HG03575 (cell line): ENCODE measurements at regions not wholly inside any gene's neighbourhood (a gene's known extent, or its start where the extent isn't known, plus 50 kb on each side); places are given as distances from the start of the nearest gene placed in this dataset.
"Not testable (repeated sequence)": the region's sequence is repeated elsewhere in the genome, so short reads cannot be mapped to it uniquely, and the experiment has no call there.

ENCODE experiments used
- ATAC-seq: cut with Tn5 transposase; IDR thresholded peaks from one replicate; pipeline ENCODE4 v1.9.1; 2021; ENCODE audit not compliant: unreplicated experiment, insufficient number of reproducible peaks, low FRiP score; ENCODE audit errors: extremely low read depth

DNA sequence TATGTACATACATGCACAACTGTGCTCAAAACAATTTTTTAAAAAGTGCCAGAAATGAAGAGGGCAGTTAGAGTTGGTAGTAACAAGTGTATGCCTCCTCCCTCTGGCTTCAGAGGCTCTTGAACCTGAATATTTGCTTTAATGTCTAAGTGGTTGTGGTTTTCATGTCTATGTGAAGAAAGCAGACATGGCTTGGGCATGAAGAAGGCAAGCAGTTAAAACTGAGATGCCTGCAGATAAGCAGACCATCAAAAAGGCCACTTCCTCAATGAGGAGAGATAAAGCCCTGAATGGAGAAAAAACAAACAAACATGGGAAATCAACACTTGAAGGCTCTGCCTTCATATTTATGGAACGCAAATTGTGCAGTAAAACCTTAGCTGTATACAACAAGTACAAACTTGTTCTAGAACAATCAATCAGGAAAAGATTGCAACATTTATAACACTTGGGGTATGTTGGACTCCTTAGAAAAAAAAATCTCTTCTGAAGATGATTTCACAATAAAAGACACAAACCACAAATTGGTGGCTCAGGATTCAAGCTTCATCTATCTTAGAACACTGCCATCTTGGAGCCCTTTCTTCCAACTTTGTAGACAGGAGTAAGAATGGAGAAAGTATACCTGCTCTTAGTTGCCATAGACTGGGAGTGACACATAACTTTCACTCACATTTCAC, 52.7 kb upstream of the PLA2G4A start:
- no peak for ATAC-seq

DNA sequence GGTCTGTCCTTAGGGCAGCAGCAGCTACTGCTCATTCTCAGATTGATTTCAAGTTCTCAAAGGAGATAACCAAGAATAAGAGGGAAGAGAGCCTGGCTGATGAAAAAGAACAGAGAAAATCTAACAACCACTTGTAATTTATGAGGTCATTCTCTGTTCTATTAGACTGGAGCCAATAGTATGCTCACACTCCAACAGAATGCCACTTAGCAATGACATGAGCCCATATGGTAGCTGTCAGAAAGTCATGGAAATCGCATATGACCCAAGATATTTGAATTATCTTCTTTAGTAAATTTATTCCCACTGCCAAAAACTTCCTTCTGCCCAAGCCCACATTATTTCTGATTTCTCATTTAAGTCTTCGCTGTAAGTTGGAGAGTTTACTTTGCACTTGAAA, 53.7 kb upstream of the PLA2G4A start:
- ATAC-seq, result no peak

DNA sequence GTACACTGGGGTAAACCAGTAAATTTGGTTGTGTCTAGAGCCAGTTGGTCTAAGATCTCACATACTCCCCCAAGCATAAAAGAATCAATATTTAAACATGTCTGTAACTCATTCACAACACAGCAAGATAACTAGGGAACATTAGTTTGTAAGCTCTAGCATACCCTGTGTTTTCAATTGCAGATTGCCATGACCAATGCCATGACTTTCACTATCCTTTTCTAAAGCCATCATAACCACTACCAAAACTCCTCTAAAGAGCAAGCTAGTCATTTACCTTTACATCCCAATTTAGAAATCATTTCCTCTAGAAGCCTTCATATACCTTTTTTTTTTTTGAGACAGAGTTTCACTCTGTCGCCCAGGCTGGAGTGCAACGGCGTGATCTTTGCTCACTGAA, 56.5 kb upstream of the PLA2G4A start:
- peak; percentile 30 for ATAC-seq

DNA sequence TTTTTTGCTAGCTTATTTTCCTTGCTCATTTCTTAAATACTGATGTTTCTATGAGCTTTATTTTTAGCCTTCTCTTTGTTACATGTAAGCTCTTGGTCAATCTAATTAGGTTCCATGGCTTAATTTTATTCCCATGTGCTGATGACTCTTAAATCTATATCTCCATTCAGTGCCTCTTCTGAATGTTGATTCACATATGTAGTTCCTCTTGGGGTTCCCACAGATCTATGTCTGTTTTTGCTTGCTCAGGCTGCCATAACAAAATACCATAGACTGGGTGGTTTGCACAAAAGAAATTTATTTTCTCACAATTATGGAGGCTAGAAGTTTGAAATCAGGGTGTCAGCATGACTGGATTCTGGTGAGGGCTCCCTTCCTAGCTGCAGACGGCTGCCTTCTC, 58.3 kb upstream of the PLA2G4A start:
- ATAC-seq, result no peak

DNA sequence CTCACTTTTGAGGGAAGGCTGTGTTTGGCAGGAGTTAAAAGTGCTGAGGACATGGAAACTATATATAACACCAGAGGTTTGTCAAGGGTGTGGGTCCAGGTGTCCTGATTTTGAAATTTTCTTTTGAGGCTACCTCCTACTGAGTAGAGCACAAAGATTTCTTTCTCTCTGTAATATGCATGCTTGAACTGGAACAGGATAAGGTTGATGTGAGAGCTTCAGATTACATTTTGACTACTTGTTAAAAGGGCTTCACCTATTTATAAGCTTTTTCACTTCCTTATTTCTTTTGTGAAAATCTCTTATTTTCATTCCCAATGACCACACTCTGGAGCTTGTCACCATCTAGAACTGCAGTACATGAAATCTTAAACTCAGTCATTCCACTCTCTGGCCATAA, 59.8 kb upstream of the PLA2G4A start:
- ATAC-seq, result peak; percentile 73

DNA sequence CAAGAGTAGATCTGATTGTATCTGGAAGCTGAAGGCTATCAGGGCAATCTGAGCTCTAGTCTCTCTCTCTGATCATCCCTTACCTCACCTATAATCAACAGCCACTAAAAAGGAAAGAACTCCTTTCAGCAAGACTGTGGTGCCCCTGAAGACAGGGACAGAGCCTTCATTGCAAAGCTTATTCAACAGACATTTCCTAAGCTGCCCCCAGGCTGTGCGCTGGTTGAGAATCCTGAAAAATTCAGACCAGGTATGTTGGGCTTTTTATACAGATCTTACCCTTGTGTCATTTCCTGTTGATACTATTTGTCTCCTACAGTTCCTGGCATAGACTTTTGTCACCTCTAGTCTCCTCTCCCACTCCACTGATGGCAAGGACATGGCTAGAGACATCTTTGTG, 63.3 kb upstream of the PLA2G4A start:
- no peak for ATAC-seq

DNA sequence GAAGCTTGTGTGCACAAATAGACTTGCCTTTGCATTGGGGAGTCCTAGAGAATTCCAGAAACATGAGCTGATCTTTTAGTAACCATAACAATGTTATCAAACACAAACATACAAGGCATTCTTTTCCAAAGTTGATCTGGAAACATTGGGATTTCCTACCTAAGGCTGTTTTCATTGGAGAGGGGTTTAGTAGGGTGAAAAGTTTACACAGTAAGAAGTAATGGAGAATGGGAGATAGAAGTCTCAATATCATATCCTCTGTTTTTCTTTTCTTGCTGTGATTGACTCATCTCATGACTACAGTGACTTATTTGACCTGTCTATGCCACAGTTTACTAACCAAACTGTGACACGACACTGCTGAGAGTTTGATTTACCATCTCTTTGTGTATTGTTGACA, 65.6 kb upstream of the PLA2G4A start:
- ATAC-seq, result no peak

DNA sequence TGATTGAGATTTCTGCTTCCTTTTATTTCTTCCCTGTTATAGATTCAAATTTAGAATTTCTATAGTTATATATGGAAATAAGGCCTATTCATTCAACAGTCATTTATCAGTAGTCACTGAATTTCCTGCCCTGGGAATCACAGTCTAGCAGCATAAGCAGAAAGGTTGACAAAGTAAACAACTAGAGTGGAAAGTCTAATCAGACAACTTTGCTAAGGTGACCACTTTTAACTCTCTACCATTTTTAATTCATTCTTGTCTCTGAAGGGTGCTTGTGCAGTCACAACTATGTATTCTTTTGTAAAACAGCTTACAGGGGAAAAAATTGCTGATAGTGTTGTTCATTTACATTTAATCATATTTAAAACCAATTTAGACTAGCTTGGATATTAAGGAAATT, 66.1 kb upstream of the PLA2G4A start:
- ATAC-seq, result no peak

DNA sequence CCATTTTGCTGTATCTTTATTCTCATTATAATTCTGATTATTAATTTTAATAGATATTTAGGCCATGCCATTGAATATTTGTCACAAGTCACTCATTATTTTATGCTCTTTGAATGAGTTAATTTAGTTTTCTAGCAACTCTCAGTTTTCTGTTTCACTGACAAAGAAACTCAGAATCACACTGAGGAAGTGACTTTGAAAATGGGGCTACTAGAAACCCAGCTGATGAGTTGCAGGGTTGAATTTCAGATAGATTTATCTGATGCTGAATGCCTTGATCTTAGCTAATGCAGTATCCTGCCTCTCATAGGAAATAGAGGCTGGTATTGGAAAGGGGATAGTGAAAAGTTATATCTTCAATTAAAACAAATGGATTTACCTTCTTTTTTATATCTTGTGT, 67.4 kb upstream of the PLA2G4A start:
- ATAC-seq, result no peak

DNA sequence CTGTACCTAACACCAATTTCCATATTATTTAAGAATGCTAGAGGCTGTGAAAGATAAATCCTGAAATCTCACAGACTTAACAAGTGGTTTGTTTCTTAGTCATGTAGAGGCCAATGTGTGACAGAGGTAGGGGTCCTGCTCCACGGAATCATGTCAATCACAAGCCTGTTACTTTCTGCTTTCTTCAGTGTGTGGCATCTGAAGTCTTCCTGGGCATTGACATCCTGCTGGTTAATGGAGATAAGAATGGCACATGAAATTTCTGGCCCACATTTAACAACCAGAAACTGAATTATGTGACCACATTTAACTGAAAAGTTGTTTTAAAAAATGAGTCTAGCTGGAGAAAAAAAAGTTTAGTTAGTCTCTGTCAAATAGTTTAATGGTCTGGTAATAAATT, 68.3 kb upstream of the PLA2G4A start:
- ATAC-seq, result no peak

DNA sequence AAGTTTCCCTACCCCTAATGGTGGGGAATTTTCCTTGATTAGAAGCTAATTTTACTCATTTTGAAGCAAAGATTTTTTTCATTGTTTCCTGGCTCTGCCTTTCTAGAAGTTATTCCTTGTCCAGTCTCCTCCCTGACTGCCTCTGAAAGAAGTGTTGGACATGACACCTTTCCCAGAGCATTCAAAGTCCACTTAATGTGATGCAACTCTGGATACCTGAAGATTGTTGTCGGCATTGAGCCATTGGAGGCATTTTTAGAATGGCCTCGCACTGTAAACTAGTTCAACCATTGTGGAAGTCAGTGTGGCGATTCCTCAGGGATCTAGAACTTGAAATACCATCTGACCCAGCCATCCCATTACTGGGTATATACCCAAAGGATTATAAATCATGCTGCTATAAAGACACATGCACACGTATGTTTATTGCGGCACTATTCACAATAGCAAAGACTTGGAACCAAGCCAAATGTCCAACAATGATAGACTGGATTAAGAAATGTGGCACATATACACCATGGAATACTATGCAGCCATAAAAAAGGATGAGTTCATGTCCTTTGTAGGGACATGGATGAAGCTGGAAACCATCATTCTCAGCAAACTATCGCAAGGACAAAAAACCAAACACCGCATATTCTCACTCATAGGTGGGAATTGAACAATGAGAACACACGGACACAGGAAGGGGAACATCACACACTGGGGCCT, 69.7 kb upstream of the PLA2G4A start:
- ATAC-seq, result not testable (repeated sequence)

DNA sequence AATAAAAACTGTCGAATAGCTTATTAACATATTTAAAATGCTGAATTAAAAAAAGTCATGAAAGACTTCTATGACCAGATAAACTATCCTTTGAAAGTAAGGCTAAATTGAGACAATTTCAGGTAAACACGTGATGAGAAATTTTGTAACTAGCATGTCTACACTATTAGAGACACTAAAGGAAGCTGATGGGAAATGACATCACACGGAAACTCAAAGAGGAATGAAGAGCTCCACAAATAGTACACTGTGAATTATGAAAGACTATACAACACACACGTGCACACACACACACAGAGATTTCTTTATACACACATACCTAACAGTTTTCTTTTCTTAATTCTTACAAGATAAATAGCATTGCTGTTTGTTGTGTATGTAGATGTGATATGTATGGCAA, 70.9 kb upstream of the PLA2G4A start:
- ATAC-seq, result no peak

DNA sequence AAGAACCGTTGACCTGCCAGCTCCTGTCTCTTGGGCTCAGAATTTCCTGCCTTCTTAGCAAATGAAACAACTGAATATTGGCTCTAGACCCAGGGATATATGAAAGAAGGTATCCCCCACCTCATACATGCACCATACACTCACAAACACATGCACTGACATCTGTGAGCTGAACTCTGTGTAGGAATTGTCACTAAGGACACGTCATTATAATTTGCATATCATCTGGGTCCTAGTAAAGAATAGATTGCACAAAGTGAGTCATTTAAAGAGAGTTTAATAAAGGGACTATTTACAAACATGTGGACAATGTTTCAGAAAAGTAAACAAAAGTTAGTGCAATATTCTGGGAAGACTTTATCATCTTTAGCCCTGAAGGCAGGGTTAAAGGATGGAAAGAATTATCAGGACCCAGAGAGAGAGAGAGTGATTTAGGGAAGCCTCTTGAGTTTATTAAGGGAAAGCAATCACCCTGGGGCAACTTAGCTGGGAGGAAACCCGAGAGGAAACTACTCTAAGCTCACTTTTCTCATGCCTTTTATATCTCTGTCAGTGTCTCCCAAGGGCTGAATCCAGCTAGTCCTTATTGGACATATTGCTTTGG, 74.1 kb upstream of the PLA2G4A start:
- ATAC-seq, result no peak

DNA sequence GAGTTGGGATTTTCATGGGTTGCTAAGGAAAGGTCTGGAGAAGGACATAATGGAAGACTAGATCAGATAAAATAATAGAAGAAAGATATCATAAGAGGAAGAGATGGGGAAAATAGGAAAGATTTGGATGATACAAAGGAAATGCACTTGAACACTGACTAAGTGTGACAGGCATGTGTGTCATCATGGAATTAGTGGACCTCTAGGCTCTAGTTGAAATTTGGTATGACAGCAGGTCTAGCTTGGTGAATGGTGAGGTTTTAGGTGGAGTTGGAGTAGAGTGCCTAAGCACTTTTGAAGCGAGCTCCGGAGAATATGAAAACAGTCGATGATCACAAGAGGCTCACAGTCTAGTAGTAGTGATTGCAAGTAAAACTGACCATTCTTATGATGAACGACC, 73.0 kb upstream of the PTGS2 start:
- no peak for ATAC-seq

DNA sequence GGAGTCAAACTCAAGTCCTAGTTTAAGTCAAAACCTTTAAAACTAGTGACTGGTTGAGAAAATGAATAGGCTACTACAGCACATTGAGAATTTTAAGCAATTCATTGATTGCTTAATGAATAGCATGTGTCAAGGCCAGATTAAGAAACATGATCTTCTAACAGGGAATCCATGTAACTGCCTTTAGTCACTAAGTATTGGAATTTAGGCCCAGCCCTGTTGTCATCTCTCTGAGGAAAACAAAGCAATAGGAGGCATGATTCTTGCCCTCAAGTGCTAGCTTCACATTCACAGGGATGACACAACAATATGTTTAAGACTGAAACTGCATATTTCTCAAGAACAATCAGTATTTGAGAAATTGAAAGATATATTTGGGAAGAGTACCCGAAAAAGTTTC, 70.0 kb upstream of the PTGS2 start:
- ATAC-seq, result no peak

DNA sequence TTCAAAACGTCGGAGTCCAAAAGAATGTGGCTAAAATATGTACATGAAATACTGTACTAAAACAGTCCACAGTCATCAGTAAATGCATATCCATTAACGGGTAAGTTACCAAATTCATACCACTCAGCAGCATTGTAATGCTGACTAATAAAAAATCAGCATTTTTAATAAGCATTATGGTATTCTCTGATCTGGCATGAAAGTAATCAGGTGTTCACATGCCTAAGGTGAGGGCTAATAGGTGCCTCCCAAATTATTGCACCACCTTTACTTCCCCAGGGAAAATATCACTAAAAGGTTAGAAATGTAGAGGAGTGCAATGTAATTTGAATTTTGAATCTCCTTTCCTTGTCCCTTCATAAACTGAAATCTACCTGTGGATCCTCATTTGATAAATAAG, 69.6 kb upstream of the PTGS2 start:
- ATAC-seq, result no peak

DNA sequence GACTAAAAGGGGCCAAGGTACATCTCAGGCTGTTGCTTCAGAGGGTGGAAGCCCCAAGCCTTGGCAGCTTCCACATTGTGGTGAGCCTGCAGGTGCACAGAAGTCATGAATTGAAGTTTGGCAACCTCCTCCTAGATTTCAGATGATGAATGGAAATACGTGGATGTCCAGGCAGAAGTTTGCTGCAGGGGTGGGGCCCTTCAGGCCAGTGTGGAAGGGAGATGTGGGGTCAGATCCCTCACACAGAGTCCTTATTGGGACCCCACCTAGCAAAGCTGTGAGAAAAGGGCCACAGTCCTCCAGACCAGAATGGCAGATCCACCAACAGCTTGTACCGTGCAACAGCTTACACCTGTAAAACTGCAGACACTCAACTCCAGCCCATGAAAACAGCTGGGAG, 67.4 kb upstream of the PTGS2 start:
- no peak for ATAC-seq

DNA sequence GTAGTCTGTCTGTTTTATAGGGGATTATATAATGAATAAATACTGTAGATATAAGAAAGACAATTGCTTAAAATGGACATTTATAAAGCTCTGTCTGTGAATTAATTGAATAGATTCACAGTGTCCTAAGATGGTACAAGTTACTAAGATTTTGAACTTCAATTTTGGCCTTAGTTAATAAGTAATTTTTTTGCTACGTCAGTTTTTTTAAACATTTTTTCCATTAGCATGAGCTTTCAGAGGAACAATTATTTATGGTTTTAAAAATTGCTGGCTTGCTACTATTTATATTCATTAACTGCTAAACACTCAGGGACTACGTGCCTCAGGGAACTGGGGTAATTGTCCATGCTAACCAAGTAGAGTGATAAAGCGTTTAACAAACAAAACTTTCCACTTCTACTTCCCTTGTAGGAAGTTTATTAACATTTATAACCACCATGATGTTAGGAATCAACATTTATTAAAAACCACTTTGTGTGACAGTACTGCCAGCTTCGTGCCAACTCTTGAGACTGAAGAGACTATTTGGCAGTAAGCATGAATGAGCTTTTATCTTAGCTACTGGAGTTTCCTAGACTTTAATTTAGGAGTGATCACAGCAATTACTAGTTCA, 65.4 kb upstream of the PTGS2 start:
- ATAC-seq, result no peak

DNA sequence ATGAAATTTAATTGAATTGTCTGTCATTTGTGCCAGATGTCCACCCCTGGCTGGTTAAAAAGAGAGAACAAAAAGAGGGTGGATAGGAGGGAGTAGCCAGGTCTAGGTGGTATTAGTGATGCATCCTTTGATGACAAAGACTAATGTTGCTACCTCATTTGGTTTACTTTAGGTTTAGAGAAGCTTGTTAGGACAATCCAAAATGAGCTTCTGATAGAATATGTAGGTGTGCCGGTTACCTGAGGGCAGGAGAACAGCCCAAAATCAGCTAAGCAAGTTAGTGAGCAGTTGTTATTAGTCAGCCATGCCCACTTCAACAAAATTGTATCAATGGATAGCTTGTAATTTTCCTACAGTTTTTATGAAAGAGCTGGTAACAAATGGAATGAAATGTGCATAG, 61.4 kb upstream of the PTGS2 start:
- no peak for ATAC-seq

DNA sequence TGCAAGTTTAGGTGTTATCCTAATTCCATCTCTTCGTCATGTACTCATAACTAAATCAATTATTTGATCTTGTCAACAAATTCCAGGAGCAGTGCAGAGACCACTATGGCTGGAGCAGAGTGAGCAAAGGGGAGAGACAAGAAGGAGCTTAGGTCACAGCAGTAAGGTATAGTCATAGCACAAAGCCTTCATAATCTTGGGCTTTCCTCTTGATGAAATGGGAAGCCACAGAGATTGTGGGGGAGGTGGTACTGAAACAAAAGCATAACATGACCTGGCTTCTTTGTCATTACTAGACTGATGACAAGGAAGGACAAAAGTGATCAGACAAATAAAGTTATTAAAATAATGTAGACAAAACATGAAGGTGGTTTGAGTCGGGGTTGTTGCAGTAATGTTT, 60.1 kb upstream of the PTGS2 start:
- ATAC-seq, result no peak
